HUES6 (cell line): ENCODE measurements at regions not wholly inside any gene's neighbourhood (a gene's known extent, or its start where the extent isn't known, plus 50 kb on each side); places are given as distances from the start of the nearest gene placed in this dataset.

Source experiments
- H3K27ac ChIP-seq: 2 replicates; pipeline ENCODE4 v1.7.0; 2013; ENCODE audit warnings: low read depth, mild to moderate bottlenecking, low read length, inconsistent platforms
- H3K27me3 ChIP-seq: 2 replicates; pipeline ENCODE4 v1.6.1; 2013; ENCODE audit warnings: low read length; ENCODE audit not compliant: control insufficient read depth, insufficient read depth
- H3K36me3 ChIP-seq: 2 replicates; pipeline ENCODE4 v1.6.1; 2013; ENCODE audit warnings: low read length; ENCODE audit not compliant: control insufficient read depth, insufficient read depth
- H3K4me1 ChIP-seq: 2 replicates; pipeline ENCODE4 v1.6.1; 2013; ENCODE audit warnings: low read length; ENCODE audit not compliant: control insufficient read depth, insufficient read depth
- H3K4me3 ChIP-seq: 2 replicates; pipeline ENCODE4 v1.5.1; 2013; ENCODE audit warnings: low read depth, low read length
- H3K9ac ChIP-seq: one replicate; pipeline ENCODE4 v1.6.1; 2013; ENCODE audit warnings: mild to moderate bottlenecking, low read length
- H3K9me3 ChIP-seq: 2 replicates; pipeline ENCODE4 v1.6.1; 2013; ENCODE audit warnings: low read depth, low read length; ENCODE audit not compliant: control insufficient read depth, insufficient read depth

GRCh38 chr10:107873007-107873406 lies 708.5 kb upstream of the SORCS1 start:
- Histone ChIP-seq H3K4me3 (no peak overlapping the region), H3K27ac (no peak overlapping the region), H3K9me3 (peaks cover 4% of the 10 kb centered on the region; the same call in 1 of the 2 replicates), H3K9ac (no peak overlapping the region), H3K4me1 (no peaks in the 10 kb centered on the region; the same call in 1 of the 2 replicates), H3K36me3 (no peaks in the 10 kb centered on the region), H3K27me3 (no peaks in the 10 kb centered on the region)

GRCh38 chr10:107865691-107866090 lies 701.2 kb upstream of the SORCS1 start:
- Histone ChIP-seq H3K4me3 (no peak overlapping the region), H3K27me3 (no peaks in the 10 kb centered on the region), H3K9ac (no peak overlapping the region), H3K27ac (no peak overlapping the region), H3K9me3 (no peaks in the 10 kb centered on the region), H3K36me3 (no peaks in the 10 kb centered on the region), H3K4me1 (0 out of 2 replicates have a peak, but pooled peaks cover 4% of the 10 kb centered on the region)

GRCh38 chr10:107859065-107859464 lies 694.6 kb upstream of the SORCS1 start:
- Histone ChIP-seq H3K27ac (no peak overlapping the region; the same call in 1 of the 2 replicates), H3K27me3 (no peaks in the 10 kb centered on the region), H3K4me3 (no peak overlapping the region), H3K9me3 (no peaks in the 10 kb centered on the region), H3K36me3 (no peaks in the 10 kb centered on the region), H3K9ac (no peak overlapping the region), H3K4me1 (peaks cover 15% of the 10 kb centered on the region; the same call in 1 of the 2 replicates)

- Histone ChIP-seq H3K27me3 (no peaks in the 10 kb centered on the region), H3K36me3 (no peaks in the 10 kb centered on the region), H3K4me1 (peaks cover 15% of the 10 kb centered on the region; the same call in 1 of the 2 replicates), H3K9ac (no peak overlapping the region), H3K4me3 (no peak overlapping the region), H3K27ac (no peak overlapping the region), H3K9me3 (no peaks in the 10 kb centered on the region)
Measured at GRCh38 chr10:107856047-107856315, 691.5 kb upstream of the SORCS1 start.

- peaks cover 15% of the 10 kb centered on the region; the same call in 1 of the 2 replicates for H3K4me1 ChIP-seq
- H3K27me3 ChIP-seq, result no peaks in the 10 kb centered on the region
- no peak overlapping the region for H3K9ac ChIP-seq
- H3K27ac ChIP-seq, result no peak overlapping the region
- no peaks in the 10 kb centered on the region for H3K9me3 ChIP-seq
- H3K4me3 ChIP-seq, result no peak overlapping the region
- H3K36me3 ChIP-seq, result no peaks in the 10 kb centered on the region
Measured at GRCh38 chr10:107855301-107856046, 691.0 kb upstream of the SORCS1 start.

- H3K27ac ChIP-seq, result no peak overlapping the region
- H3K4me3 ChIP-seq, result no peak overlapping the region
- H3K27me3 ChIP-seq, result no peaks in the 10 kb centered on the region
- H3K9ac ChIP-seq, result no peak overlapping the region
- no peaks in the 10 kb centered on the region for H3K36me3 ChIP-seq
- H3K4me1 ChIP-seq, result no peaks in the 10 kb centered on the region
- no peaks in the 10 kb centered on the region for H3K9me3 ChIP-seq
Measured at GRCh38 chr10:107848726-107849360, 684.3 kb upstream of the SORCS1 start.

- H3K27ac ChIP-seq, result no peak overlapping the region
- H3K9me3 ChIP-seq, result no peaks in the 10 kb centered on the region
- H3K4me1 ChIP-seq, result no peaks in the 10 kb centered on the region
- no peaks in the 10 kb centered on the region for H3K36me3 ChIP-seq
- no peaks in the 10 kb centered on the region for H3K27me3 ChIP-seq
- H3K4me3 ChIP-seq, result no peak overlapping the region
- H3K9ac ChIP-seq, result no peak overlapping the region
Measured at GRCh38 chr10:107847620-107848019, 683.1 kb upstream of the SORCS1 start.

- Histone ChIP-seq H3K9me3 (0 out of 2 replicates have a peak, but pooled peaks cover 2% of the 10 kb centered on the region), H3K9ac (no peak overlapping the region), H3K4me3 (no peak overlapping the region), H3K36me3 (no peaks in the 10 kb centered on the region), H3K27ac (no peak overlapping the region), H3K27me3 (no peaks in the 10 kb centered on the region), H3K4me1 (no peaks in the 10 kb centered on the region)
Measured at GRCh38 chr10:107834706-107835105, 670.2 kb upstream of the SORCS1 start.

GRCh38 chr10:107831772-107832171 lies 667.3 kb upstream of the SORCS1 start:
- no peak overlapping the region for H3K9ac ChIP-seq
- H3K27ac ChIP-seq, result no peak overlapping the region
- H3K36me3 ChIP-seq, result no peaks in the 10 kb centered on the region
- no peaks in the 10 kb centered on the region for H3K4me1 ChIP-seq
- H3K27me3 ChIP-seq, result no peaks in the 10 kb centered on the region
- H3K4me3 ChIP-seq, result no peak overlapping the region
- H3K9me3 ChIP-seq, result 0 out of 2 replicates have a peak, but pooled peaks cover 2% of the 10 kb centered on the region

- Histone ChIP-seq H3K9ac (no peak overlapping the region), H3K27me3 (no peaks in the 10 kb centered on the region), H3K9me3 (no peaks in the 10 kb centered on the region), H3K27ac (no peak overlapping the region), H3K36me3 (no peaks in the 10 kb centered on the region), H3K4me1 (no peaks in the 10 kb centered on the region), H3K4me3 (no peak overlapping the region)
Measured at GRCh38 chr10:107829161-107829560, 664.7 kb upstream of the SORCS1 start.

- no peak overlapping the region for H3K27ac ChIP-seq
- H3K4me3 ChIP-seq, result no peak overlapping the region
- no peaks in the 10 kb centered on the region for H3K4me1 ChIP-seq
- no peak overlapping the region for H3K9ac ChIP-seq
- H3K36me3 ChIP-seq, result no peaks in the 10 kb centered on the region
- H3K9me3 ChIP-seq, result no peaks in the 10 kb centered on the region; the same call in 1 of the 2 replicates
- no peaks in the 10 kb centered on the region for H3K27me3 ChIP-seq
Measured at GRCh38 chr10:107826171-107826570, 661.7 kb upstream of the SORCS1 start.
